ENCODE measurements at regions not wholly inside any gene's neighbourhood (a gene's known extent, or its start where the extent isn't known, plus 50 kb on each side); places are given as distances from the start of the nearest gene placed in this dataset.

DNA sequence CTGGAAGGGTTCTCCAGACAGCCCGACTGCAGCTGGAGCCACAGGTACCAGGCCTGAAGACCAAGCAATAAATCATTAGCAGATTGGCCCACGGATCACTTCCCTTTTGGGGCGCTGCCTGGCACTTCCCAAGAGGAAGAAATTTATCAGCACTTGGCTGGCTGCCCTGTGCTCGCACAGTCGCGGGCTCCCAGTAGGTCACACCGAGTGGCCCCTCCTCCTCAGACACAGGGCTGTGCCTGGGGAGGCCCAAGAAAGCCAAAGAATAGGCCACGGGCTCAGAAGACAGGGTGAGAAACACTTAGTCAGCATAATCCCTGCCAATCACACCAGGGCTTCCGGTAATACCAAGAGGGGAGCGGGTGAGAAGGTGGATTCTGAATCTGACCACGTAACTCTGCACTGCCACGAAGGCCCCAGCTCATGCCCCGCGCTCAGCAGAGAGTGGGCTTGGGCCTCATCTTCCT, 115.7 kb upstream of the MSX2 start:
- no peaks in the 10 kb centered on the region for H3K36me3 ChIP-seq
- no peaks in the 10 kb centered on the region for H3K4me1 ChIP-seq
- DNase-seq (ENCODE audit: extremely low spot score in 2 of 2), result no peak
- no peak overlapping the region for H3K27ac ChIP-seq
- TF ChIP-seq, protein P1, sequence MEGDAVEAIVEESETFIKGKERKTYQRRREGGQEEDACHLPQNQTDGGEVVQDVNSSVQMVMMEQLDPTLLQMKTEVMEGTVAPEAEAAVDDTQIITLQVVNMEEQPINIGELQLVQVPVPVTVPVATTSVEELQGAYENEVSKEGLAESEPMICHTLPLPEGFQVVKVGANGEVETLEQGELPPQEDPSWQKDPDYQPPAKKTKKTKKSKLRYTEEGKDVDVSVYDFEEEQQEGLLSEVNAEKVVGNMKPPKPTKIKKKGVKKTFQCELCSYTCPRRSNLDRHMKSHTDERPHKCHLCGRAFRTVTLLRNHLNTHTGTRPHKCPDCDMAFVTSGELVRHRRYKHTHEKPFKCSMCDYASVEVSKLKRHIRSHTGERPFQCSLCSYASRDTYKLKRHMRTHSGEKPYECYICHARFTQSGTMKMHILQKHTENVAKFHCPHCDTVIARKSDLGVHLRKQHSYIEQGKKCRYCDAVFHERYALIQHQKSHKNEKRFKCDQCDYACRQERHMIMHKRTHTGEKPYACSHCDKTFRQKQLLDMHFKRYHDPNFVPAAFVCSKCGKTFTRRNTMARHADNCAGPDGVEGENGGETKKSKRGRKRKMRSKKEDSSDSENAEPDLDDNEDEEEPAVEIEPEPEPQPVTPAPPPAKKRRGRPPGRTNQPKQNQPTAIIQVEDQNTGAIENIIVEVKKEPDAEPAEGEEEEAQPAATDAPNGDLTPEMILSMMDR (IDR thresholded peaks at IDR 0.05), result no peak
- TF ChIP-seq POLR2AphosphoS5 (IDR thresholded peaks at IDR 0.05; ENCODE audit: insufficient read depth in 1 of 2, low read depth in 1 of 2) (peak in 1 of 2 donors; percentile 13), POLR2A (IDR thresholded peaks at IDR 0.05) (no peak)
- no peak overlapping the region for H3K4me3 ChIP-seq
- H3K27me3 ChIP-seq, result no peaks in the 10 kb centered on the region
- intact Hi-C loops (cut with DNase I), result no loop called here
- no peaks in the 10 kb centered on the region for H3K9me3 ChIP-seq

DNA sequence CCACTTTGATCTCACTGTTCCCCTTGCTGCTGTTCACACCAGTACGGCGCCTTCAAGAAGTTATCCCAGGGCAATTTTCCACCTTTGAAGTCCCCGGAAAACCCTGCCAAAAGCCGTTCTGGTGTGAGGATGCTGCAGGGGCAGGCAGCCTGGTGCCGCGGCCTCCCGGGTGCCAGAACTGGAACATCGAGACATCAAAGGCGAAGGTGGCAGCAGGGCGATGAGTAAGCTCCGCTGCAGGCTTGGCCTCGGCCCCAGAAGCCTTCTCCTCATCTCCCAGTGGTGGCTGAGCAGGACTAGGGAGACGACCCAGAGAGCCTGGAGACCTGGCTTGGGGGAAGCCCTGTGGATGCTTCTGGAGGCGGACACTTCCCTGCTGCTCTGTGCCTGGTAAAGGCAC, 115.3 kb upstream of the MSX2 start:
- no peak for DNase-seq (ENCODE audit: extremely low spot score in 2 of 2)
- Histone ChIP-seq H3K27ac (no peak overlapping the region), H3K4me3 (no peak overlapping the region), H3K4me1 (no peaks in the 10 kb centered on the region), H3K36me3 (no peaks in the 10 kb centered on the region), H3K9me3 (no peaks in the 10 kb centered on the region), H3K27me3 (no peaks in the 10 kb centered on the region)
- intact Hi-C loops (cut with DNase I), result no loop called here
- TF ChIP-seq POLR2A (IDR thresholded peaks at IDR 0.05), result no peak

DNA sequence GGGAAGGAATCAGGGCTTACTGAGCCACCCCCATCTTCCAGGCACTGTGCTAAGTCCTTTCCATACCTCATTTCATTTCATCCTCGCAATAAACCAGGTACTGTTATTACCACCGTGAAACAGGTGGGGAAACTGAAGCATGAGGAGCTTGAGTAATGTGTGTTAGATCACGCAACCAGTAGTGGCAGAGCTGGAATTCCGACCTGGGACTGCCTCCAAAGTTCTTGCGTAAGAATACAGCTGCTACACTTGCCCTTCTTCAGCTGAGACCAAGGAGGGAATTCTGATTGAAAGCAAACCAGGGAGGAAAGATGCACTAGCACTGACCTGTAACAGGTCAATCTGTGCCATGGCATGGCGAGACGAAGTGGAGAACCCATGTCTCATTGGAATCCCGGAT, 113.4 kb upstream of the MSX2 start:
- H3K27me3 ChIP-seq, result no peaks in the 10 kb centered on the region
- no peaks in the 10 kb centered on the region for H3K9me3 ChIP-seq
- no peak overlapping the region for H3K27ac ChIP-seq
- intact Hi-C loops (cut with DNase I), result no loop called here
- no peak overlapping the region for H3K4me3 ChIP-seq
- H3K36me3 ChIP-seq, result no peaks in the 10 kb centered on the region
- no peaks in the 10 kb centered on the region for H3K4me1 ChIP-seq
- no peak for DNase-seq (ENCODE audit: extremely low spot score in 2 of 2)
- TF ChIP-seq POLR2A (IDR thresholded peaks at IDR 0.05) (no peak), POLR2AphosphoS5 (IDR thresholded peaks at IDR 0.05; ENCODE audit: insufficient read depth in 1 of 2, low read depth in 1 of 2) (no peak)
- TF ChIP-seq, protein P1 (IDR thresholded peaks at IDR 0.05), result no peak

DNA sequence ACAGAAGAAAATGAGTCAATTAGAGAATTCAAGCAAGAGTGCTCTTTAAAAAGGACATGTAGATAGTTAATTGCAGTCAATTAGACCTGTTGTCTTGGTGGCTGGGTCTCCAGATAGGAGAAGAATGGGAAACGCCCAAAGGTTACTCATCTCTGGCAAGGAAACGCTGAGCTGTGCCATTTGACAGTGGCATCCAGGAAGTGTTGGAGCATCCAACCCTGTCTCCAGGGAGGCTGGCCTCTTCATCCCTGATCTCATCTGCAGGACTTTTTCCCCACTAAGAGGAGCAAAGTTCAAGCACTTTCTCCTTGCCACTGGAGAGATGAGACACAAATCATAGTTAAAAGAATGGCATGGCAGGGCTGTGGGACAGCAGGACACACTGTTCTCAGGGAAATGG, 111.7 kb upstream of the MSX2 start:
- DNase-seq (ENCODE audit: extremely low spot score in 2 of 2), result no peak
- no peaks in the 10 kb centered on the region for H3K4me1 ChIP-seq
- no peaks in the 10 kb centered on the region for H3K36me3 ChIP-seq
- no peak overlapping the region for H3K4me3 ChIP-seq
- H3K9me3 ChIP-seq, result no peaks in the 10 kb centered on the region
- TF ChIP-seq POLR2AphosphoS5 (IDR thresholded peaks at IDR 0.05; ENCODE audit: insufficient read depth in 1 of 2, low read depth in 1 of 2), result no peak
- TF ChIP-seq, protein P1 (IDR thresholded peaks at IDR 0.05), result no peak
- no peak overlapping the region for H3K27ac ChIP-seq
- intact Hi-C loops (cut with DNase I), result no loop called here
- H3K27me3 ChIP-seq, result no peaks in the 10 kb centered on the region

DNA sequence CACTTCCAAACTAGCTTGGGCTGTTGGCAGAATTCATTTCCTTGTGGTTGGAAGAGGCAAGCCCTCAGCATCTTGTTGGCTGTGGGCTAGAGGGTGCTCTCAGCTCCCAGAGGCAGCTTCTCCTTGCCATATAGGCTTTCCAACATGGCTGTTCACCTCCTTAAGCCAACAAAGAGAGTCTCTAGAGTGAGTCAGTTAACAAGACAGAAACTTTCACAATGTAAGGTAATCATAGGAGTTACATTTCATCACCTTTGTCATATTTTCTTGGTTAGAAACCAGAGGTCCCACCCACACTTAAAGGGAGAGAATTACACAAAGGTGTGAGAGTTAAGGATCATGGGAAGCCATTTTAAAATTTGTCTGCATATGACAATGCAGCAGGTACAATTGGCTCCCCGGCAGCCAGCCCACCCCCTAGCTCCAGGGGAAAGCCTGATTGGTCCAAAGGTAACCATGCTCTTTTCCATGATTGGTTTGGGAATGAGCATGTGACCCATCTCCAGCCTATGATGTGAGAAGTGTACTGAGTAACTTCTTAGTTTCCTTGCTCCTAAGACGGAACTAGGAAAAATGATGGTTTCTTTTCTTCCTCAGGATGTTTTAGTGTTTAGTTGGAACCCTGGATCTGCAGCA, 109.8 kb upstream of the MSX2 start:
- DNase-seq (ENCODE audit: extremely low spot score in 2 of 2), result no peak
- no peak overlapping the region for H3K4me3 ChIP-seq
- H3K27ac ChIP-seq, result no peak overlapping the region
- H3K36me3 ChIP-seq, result no peaks in the 10 kb centered on the region
- TF ChIP-seq POLR2A (IDR thresholded peaks at IDR 0.05) (no peak), POLR2AphosphoS5 (IDR thresholded peaks at IDR 0.05; ENCODE audit: insufficient read depth in 1 of 2, low read depth in 1 of 2) (no peak)
- TF ChIP-seq, protein P1 (IDR thresholded peaks at IDR 0.05), result no peak
- intact Hi-C loops (cut with DNase I), result loop anchor here (5.0 kb wide), 1 partner anchor 287 kb away; no protein-coding TSS in a partner anchor
- H3K27me3 ChIP-seq, result no peaks in the 10 kb centered on the region
- H3K4me1 ChIP-seq, result no peaks in the 10 kb centered on the region
- no peaks in the 10 kb centered on the region for H3K9me3 ChIP-seq
